RWPE1 (cell line): ENCODE measurements at regions not wholly inside any gene's neighbourhood (a gene's known extent, or its start where the extent isn't known, plus 50 kb on each side); places are given as distances from the start of the nearest gene placed in this dataset.
"Not testable (repeated sequence)": the region's sequence is repeated elsewhere in the genome, so short reads cannot be mapped to it uniquely, and the experiment has no call there.

Experiments used
- CTCF ChIA-PET: fragments of 350-600 bp; sonication (Branson Sonifier 250); formaldehyde crosslinking; extraction: SDS; loops from one replicate; lab custom pipeline; 2021; lab: Yijun Ruan, JAX
- POLR2A ChIA-PET: fragments of 400-600 bp; formaldehyde crosslinking; extraction: SDS; loops from one replicate; lab custom pipeline; 2020; ENCODE audit warnings: antibody characterized with exemption; ENCODE audit not compliant: low non-redundant PET; lab: Yijun Ruan, JAX
- DNase-seq: peaks from one replicate; pipeline ENCODE4 v3.0.0; 2012; ENCODE audit warnings: low spot score
- H3K27ac ChIP-seq: fragments of 450-650 bp; 2 replicates; pipeline ENCODE4 v1.5.1; 2017
- CTCF ChIP-seq: fragments of 450-650 bp; conservative IDR thresholded peaks from 2 replicates; pipeline ENCODE4 v1.5.1; 2017; ENCODE audit warnings: low read depth, mild to moderate bottlenecking

- POLR2A ChIA-PET = no interaction called here
- no peak for DNase-seq
- CTCF ChIA-PET = no interaction called here
- H3K27ac ChIP-seq = no peak overlapping the region
- TF ChIP-seq CTCF = no peak
Measured at GRCh38 chr5:126056352-126056751, 366.9 kb upstream of the GRAMD2B start.

- no peak overlapping the region for H3K27ac ChIP-seq
- TF ChIP-seq CTCF = no peak
- DNase-seq = no peak
- ChIA-PET POLR2A (no interaction called here), CTCF (no interaction called here)
Measured at GRCh38 chr5:126056851-126057622, 366.2 kb upstream of the GRAMD2B start.

GRCh38 chr5:126058392-126058791, 364.8 kb upstream of the GRAMD2B start:
- ChIA-PET POLR2A (interaction anchor here (0.6 kb wide), 1 partner anchor 1852 kb away, joined by 3 read pairs; no protein-coding TSS in a partner anchor), CTCF (interaction anchor here (0.7 kb wide), 1 partner anchor 255 kb away, joined by 3 read pairs; no protein-coding TSS in a partner anchor)
- DNase-seq, H3K27ac ChIP-seq: not testable (repeated sequence)

- TF ChIP-seq CTCF = no peak
- no peak for DNase-seq
- ChIA-PET CTCF (interaction anchor here (0.6 kb wide), 1 partner anchor 11 kb away, joined by 4 read pairs; no protein-coding TSS in a partner anchor), POLR2A (no interaction called here)
- H3K27ac ChIP-seq = no peak overlapping the region
Measured at GRCh38 chr5:126062398-126063221, 360.6 kb upstream of the GRAMD2B start.

GRCh38 chr5:126065061-126065460, 358.1 kb upstream of the GRAMD2B start:
- CTCF ChIA-PET = interaction anchor here (0.6 kb wide), 1 partner anchor 234 kb away, joined by 3 read pairs; no protein-coding TSS in a partner anchor
- no peak for DNase-seq

GRCh38 chr5:126066836-126067235, 356.4 kb upstream of the GRAMD2B start:
- no peak overlapping the region for H3K27ac ChIP-seq
- ChIA-PET POLR2A (no interaction called here), CTCF (interaction anchor here (0.6 kb wide), 1 partner anchor 101 kb away, joined by 3 read pairs; no protein-coding TSS in a partner anchor)
- no peak for TF ChIP-seq CTCF
- DNase-seq = no peak

More at GRCh38 chr5:126065061-126065460, 358.1 kb upstream of the GRAMD2B start:
- H3K27ac ChIP-seq = no peak overlapping the region
- TF ChIP-seq CTCF = no peak
- POLR2A ChIA-PET = no interaction called here
